ENCODE measurements at regions not wholly inside any gene's neighbourhood (a gene's known extent, or its start where the extent isn't known, plus 50 kb on each side); places are given as distances from the start of the nearest gene placed in this dataset.

GRCh38 chr6:28747083-28747630 lies 176.6 kb downstream of the TRIM27 start:
- Mint-ChIP-seq H3K9me3 (peaks cover 7 to 30% (median 15%) of the 10 kb centered on the region in 3 donors), H3K27ac (no peak overlapping the region), H3K4me3 (no peak overlapping the region), H3K4me1 (no peaks in the 10 kb centered on the region), H3K36me3 (peaks cover 4% of the 10 kb centered on the region), H3K27me3 (peaks cover 70% of the 10 kb centered on the region in 2 donors)
- ChIA-PET POLR2A (no interaction called here), CTCF (no interaction called here)
- DNase-seq, result no peak
- Histone ChIP-seq H3K4me1 (ENCODE audit: control insufficient read depth in 1 of 2, extremely low read depth in 1 of 2, insufficient read depth in 2 of 2, low read length in 2 of 2) (no peaks in the 10 kb centered on the region), H3K27me3 (replicated peaks in 1 of 2; ENCODE audit: control insufficient read depth in 2 of 2, extremely low read depth in 1 of 2, insufficient read depth in 2 of 2, low read length in 1 of 2) (peaks cover 21 to 40% of the 10 kb centered on the region in 2 experiments), H3K36me3 (ENCODE audit: control insufficient read depth in 2 of 2, extremely low read depth in 1 of 2, insufficient read depth in 1 of 2, low read length in 1 of 2) (no peaks in the 10 kb centered on the region), H3K4me3 (ENCODE audit: control insufficient read depth in 1 of 2, extremely low read depth in 1 of 2, low read length in 1 of 2) (no peak overlapping the region), H3K27ac (ENCODE audit: low read length) (no peak overlapping the region), H3K9me3 (peaks cover 2% of the 10 kb centered on the region)
- WGBS (ENCODE audit: insufficient coverage), result 56% methylated on average over 5 of the region's 13 CpGs
- ATAC-seq (replicated peaks in 1 of 4), result no peak

- peaks cover 71 to 74% of the 10 kb centered on the region in 2 donors for H3K27me3 Mint-ChIP-seq
- WGBS (ENCODE audit: insufficient coverage), result 39% methylated on average over 9 of the region's 19 CpGs
- peaks cover 2% of the 10 kb centered on the region for H3K9me3 ChIP-seq
- ChIA-PET CTCF (no interaction called here), POLR2A (no interaction called here)
- no peaks in the 10 kb centered on the region for H3K36me3 ChIP-seq (ENCODE audit: control insufficient read depth in 2 of 2, extremely low read depth in 1 of 2, insufficient read depth in 1 of 2, low read length in 1 of 2)
- H3K4me3 ChIP-seq (ENCODE audit: control insufficient read depth in 1 of 2, extremely low read depth in 1 of 2, low read length in 1 of 2), result no peak overlapping the region
- H3K27ac ChIP-seq (ENCODE audit: low read length), result no peak overlapping the region
- ATAC-seq (replicated peaks in 1 of 4), result no peak
- H3K9me3 Mint-ChIP-seq, result peaks cover 7 to 30% (median 15%) of the 10 kb centered on the region in 3 donors
- no peak overlapping the region for H3K4me3 Mint-ChIP-seq
- no peak for DNase-seq
- peaks cover 4% of the 10 kb centered on the region for H3K36me3 Mint-ChIP-seq
- H3K27me3 ChIP-seq (replicated peaks in 1 of 2; ENCODE audit: control insufficient read depth in 2 of 2, extremely low read depth in 1 of 2, insufficient read depth in 2 of 2, low read length in 1 of 2), result peaks cover 21 to 38% of the 10 kb centered on the region in 2 experiments
- H3K4me1 ChIP-seq (ENCODE audit: control insufficient read depth in 1 of 2, extremely low read depth in 1 of 2, insufficient read depth in 2 of 2, low read length in 2 of 2), result no peaks in the 10 kb centered on the region
- H3K4me1 Mint-ChIP-seq, result no peaks in the 10 kb centered on the region
- H3K27ac Mint-ChIP-seq, result no peak overlapping the region
These were observed 176.1 kb downstream of the TRIM27 start for GRCh38 chr6:28747631-28748157.

- DNase-seq (no peak), ATAC-seq (replicated peaks in 1 of 4) (no peak)
- Mint-ChIP-seq H3K27ac (no peak overlapping the region), H3K9me3 (peaks cover 7 to 28% (median 15%) of the 10 kb centered on the region in 3 donors), H3K36me3 (peaks cover 4% of the 10 kb centered on the region), H3K4me3 (no peak overlapping the region), H3K27me3 (peaks cover 67 to 69% of the 10 kb centered on the region in 2 donors), H3K4me1 (no peaks in the 10 kb centered on the region)
- ChIA-PET CTCF (no interaction called here), POLR2A (no interaction called here)
- Histone ChIP-seq H3K4me3 (ENCODE audit: control insufficient read depth in 1 of 2, extremely low read depth in 1 of 2, low read length in 1 of 2) (no peak overlapping the region), H3K36me3 (ENCODE audit: control insufficient read depth in 2 of 2, extremely low read depth in 1 of 2, insufficient read depth in 1 of 2, low read length in 1 of 2) (no peaks in the 10 kb centered on the region), H3K4me1 (ENCODE audit: control insufficient read depth in 1 of 2, extremely low read depth in 1 of 2, insufficient read depth in 2 of 2, low read length in 2 of 2) (no peaks in the 10 kb centered on the region), H3K27me3 (replicated peaks in 1 of 2; ENCODE audit: control insufficient read depth in 2 of 2, extremely low read depth in 1 of 2, insufficient read depth in 2 of 2, low read length in 1 of 2) (peaks cover 19 to 37% of the 10 kb centered on the region in 2 experiments), H3K27ac (ENCODE audit: low read length) (no peak overlapping the region), H3K9me3 (peaks cover 2% of the 10 kb centered on the region)
- no CpG with 5 or more reads among the region's 2 CpGs for WGBS (ENCODE audit: insufficient coverage)
These were observed 175.6 kb downstream of the TRIM27 start for GRCh38 chr6:28748192-28748591.

GRCh38 chr6:28750926-28751458 lies 172.8 kb downstream of the TRIM27 start:
- H3K9me3 ChIP-seq, result peaks cover 2% of the 10 kb centered on the region
- WGBS (ENCODE audit: insufficient coverage), result no CpG with 5 or more reads among the region's 1 CpG
- Mint-ChIP-seq H3K27me3 (peaks cover 60 to 64% of the 10 kb centered on the region in 2 donors), H3K27ac (peak overlapping the region in 1 of 2 donors; percentile 34), H3K4me1 (no peaks in the 10 kb centered on the region), H3K36me3 (peaks cover 4% of the 10 kb centered on the region), H3K4me3 (peak overlapping the region in 1 of 3 donors; percentile 2), H3K9me3 (peaks cover 7 to 27% (median 15%) of the 10 kb centered on the region in 3 donors)
- no peak for DNase-seq
- H3K27me3 ChIP-seq (replicated peaks in 1 of 2; ENCODE audit: control insufficient read depth in 2 of 2, extremely low read depth in 1 of 2, insufficient read depth in 2 of 2, low read length in 1 of 2), result peaks cover 6 to 45% of the 10 kb centered on the region in 2 experiments
- no peak overlapping the region for H3K27ac ChIP-seq (ENCODE audit: low read length)
- no peaks in the 10 kb centered on the region for H3K4me1 ChIP-seq (ENCODE audit: control insufficient read depth in 1 of 2, extremely low read depth in 1 of 2, insufficient read depth in 2 of 2, low read length in 2 of 2)
- H3K4me3 ChIP-seq (ENCODE audit: control insufficient read depth in 1 of 2, extremely low read depth in 1 of 2, low read length in 1 of 2), result no peak overlapping the region
- H3K36me3 ChIP-seq (ENCODE audit: control insufficient read depth in 2 of 2, extremely low read depth in 1 of 2, insufficient read depth in 1 of 2, low read length in 1 of 2), result no peaks in the 10 kb centered on the region
- ChIA-PET CTCF (no interaction called here), POLR2A (no interaction called here)
- no peak for ATAC-seq (replicated peaks in 1 of 4)

- Mint-ChIP-seq H3K4me3 (no peak overlapping the region), H3K27ac (no peak overlapping the region), H3K9me3 (peaks cover 7 to 27% (median 15%) of the 10 kb centered on the region in 3 donors), H3K27me3 (peaks cover 54 to 62% of the 10 kb centered on the region in 2 donors), H3K4me1 (no peaks in the 10 kb centered on the region), H3K36me3 (peaks cover 4% of the 10 kb centered on the region)
- Histone ChIP-seq H3K4me1 (ENCODE audit: control insufficient read depth in 1 of 2, extremely low read depth in 1 of 2, insufficient read depth in 2 of 2, low read length in 2 of 2) (no peaks in the 10 kb centered on the region), H3K36me3 (ENCODE audit: control insufficient read depth in 2 of 2, extremely low read depth in 1 of 2, insufficient read depth in 1 of 2, low read length in 1 of 2) (no peaks in the 10 kb centered on the region), H3K27me3 (replicated peaks in 1 of 2; ENCODE audit: control insufficient read depth in 2 of 2, extremely low read depth in 1 of 2, insufficient read depth in 2 of 2, low read length in 1 of 2) (peaks cover 6 to 46% of the 10 kb centered on the region in 2 experiments), H3K9me3 (peaks cover 2% of the 10 kb centered on the region), H3K4me3 (ENCODE audit: control insufficient read depth in 1 of 2, extremely low read depth in 1 of 2, low read length in 1 of 2) (no peak overlapping the region), H3K27ac (ENCODE audit: low read length) (no peak overlapping the region)
- CTCF ChIA-PET, result no interaction called here
- ATAC-seq (replicated peaks in 1 of 4), result no peak
- WGBS (ENCODE audit: insufficient coverage), result 57% methylated on average over 9 of the region's 12 CpGs
- POLR2A ChIA-PET, result interaction anchor here in 1 of 2 donors (0.6 kb wide), 1 partner anchor 8 kb away, joined by 5 read pairs; no protein-coding TSS in a partner anchor
- no peak for DNase-seq
These were observed 172.3 kb downstream of the TRIM27 start for GRCh38 chr6:28751514-28751913.

DNA sequence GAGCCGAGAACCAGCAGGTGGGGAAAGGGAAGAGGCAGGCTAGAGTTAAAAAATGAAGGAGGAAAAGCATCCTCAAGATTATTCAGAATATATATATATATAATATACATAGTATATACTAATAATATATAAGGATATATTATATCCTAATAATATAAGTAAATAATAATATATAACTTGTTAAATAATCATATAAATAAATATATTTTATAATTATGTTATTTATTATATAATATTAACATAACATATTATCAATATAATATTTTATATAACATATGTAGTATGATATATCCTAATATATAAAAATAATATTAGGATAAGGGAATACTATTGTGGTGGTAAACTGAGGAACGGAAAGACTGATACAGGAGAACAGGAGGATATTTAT lies 171.8 kb downstream of the TRIM27 start:
- Mint-ChIP-seq H3K9me3 (peaks cover 7 to 27% (median 15%) of the 10 kb centered on the region in 3 donors), H3K27me3 (peaks cover 57 to 64% of the 10 kb centered on the region in 2 donors), H3K4me3 (no peak overlapping the region), H3K4me1 (no peaks in the 10 kb centered on the region), H3K27ac (no peak overlapping the region), H3K36me3 (peaks cover 4% of the 10 kb centered on the region)
- no peak for ATAC-seq (replicated peaks in 1 of 4)
- H3K4me1 ChIP-seq (ENCODE audit: control insufficient read depth in 1 of 2, extremely low read depth in 1 of 2, insufficient read depth in 2 of 2, low read length in 2 of 2), result no peaks in the 10 kb centered on the region
- no peak overlapping the region for H3K27ac ChIP-seq (ENCODE audit: low read length)
- H3K36me3 ChIP-seq (ENCODE audit: control insufficient read depth in 2 of 2, extremely low read depth in 1 of 2, insufficient read depth in 1 of 2, low read length in 1 of 2), result no peaks in the 10 kb centered on the region
- peaks cover 2% of the 10 kb centered on the region for H3K9me3 ChIP-seq
- ChIA-PET POLR2A (interaction anchor here in 1 of 2 donors (0.6 kb wide), 1 partner anchor 8 kb away, joined by 5 read pairs; no protein-coding TSS in a partner anchor), CTCF (no interaction called here)
- DNase-seq, result no peak
- no CpG with 5 or more reads among the region's 2 CpGs for WGBS (ENCODE audit: insufficient coverage)
- H3K27me3 ChIP-seq (replicated peaks in 1 of 2; ENCODE audit: control insufficient read depth in 2 of 2, extremely low read depth in 1 of 2, insufficient read depth in 2 of 2, low read length in 1 of 2), result peaks cover 6 to 47% of the 10 kb centered on the region in 2 experiments
- H3K4me3 ChIP-seq (ENCODE audit: control insufficient read depth in 1 of 2, extremely low read depth in 1 of 2, low read length in 1 of 2), result no peak overlapping the region

All from T-cell (primary cell).